Ectodermal cell (in vitro differentiated cells): ENCODE measurements at regions not wholly inside any gene's neighbourhood (a gene's known extent, or its start where the extent isn't known, plus 50 kb on each side); places are given as distances from the start of the nearest gene placed in this dataset.

Experiments
- H3K27ac ChIP-seq: 2 replicates; pipeline ENCODE4 v1.7.0; 2013; ENCODE audit warnings: mild to moderate bottlenecking, low read depth, low read length; ENCODE audit not compliant: insufficient read depth, poor library complexity, severe bottlenecking
- H3K27me3 ChIP-seq: 2 replicates; pipeline ENCODE4 v1.7.0; 2013; ENCODE audit warnings: mild to moderate bottlenecking, low read length; ENCODE audit not compliant: insufficient read depth, control insufficient read depth, poor library complexity, severe bottlenecking
- H3K36me3 ChIP-seq: one replicate; pipeline ENCODE4 v1.7.0; 2013; ENCODE audit warnings: low read length; ENCODE audit not compliant: control insufficient read depth, insufficient read depth
- H3K4me1 ChIP-seq: one replicate; pipeline ENCODE4 v1.7.0; 2013; ENCODE audit warnings: low read length; ENCODE audit not compliant: control insufficient read depth, insufficient read depth
- H3K4me3 ChIP-seq: 2 replicates; pipeline ENCODE4 v1.7.0; 2013; ENCODE audit warnings: low read depth, low read length, control low read depth; ENCODE audit not compliant: insufficient read depth
- H3K9me3 ChIP-seq: 2 replicates; pipeline ENCODE4 v1.7.0; 2013; ENCODE audit warnings: mild to moderate bottlenecking, low read length, moderate library complexity; ENCODE audit not compliant: control insufficient read depth
- WGBS, 2 experiments: methylation state at CpG; one replicate each; pipeline ENCODE4 v1.1.7; 2013; ENCODE audit warnings: missing lambda C conversion rate in 2 of 2; 5-methylcytosine and 5-hydroxymethylcytosine counted together

- H3K4me1 ChIP-seq, result no peaks in the 10 kb centered on the region
- H3K9me3 ChIP-seq, result no peaks in the 10 kb centered on the region
- no peaks in the 10 kb centered on the region for H3K36me3 ChIP-seq
- WGBS, 2 experiments, result 86 to 90% methylated on average over 4 to 6 of the region's 10 CpGs
- H3K4me3 ChIP-seq, result no peak overlapping the region
- H3K27me3 ChIP-seq, result no peaks in the 10 kb centered on the region
- no peak overlapping the region for H3K27ac ChIP-seq
Measured at GRCh38 chr11:45541693-45542434, 123.6 kb downstream of the CHST1 start.

GRCh38 chr11:45538939-45539338, 126.5 kb downstream of the CHST1 start:
- peaks cover 3% of the 10 kb centered on the region for H3K4me1 ChIP-seq
- H3K36me3 ChIP-seq, result no peaks in the 10 kb centered on the region
- H3K27me3 ChIP-seq, result no peaks in the 10 kb centered on the region
- no peak overlapping the region for H3K27ac ChIP-seq
- no peak overlapping the region for H3K4me3 ChIP-seq
- no peaks in the 10 kb centered on the region for H3K9me3 ChIP-seq
- WGBS, 2 experiments, result 88 to 91% methylated on average over 2 of the region's 2 CpGs

GRCh38 chr11:45538363-45538762, 127.1 kb downstream of the CHST1 start:
- Histone ChIP-seq H3K4me3 (no peak overlapping the region), H3K4me1 (peaks cover 3% of the 10 kb centered on the region), H3K9me3 (no peaks in the 10 kb centered on the region), H3K27me3 (no peaks in the 10 kb centered on the region), H3K36me3 (no peaks in the 10 kb centered on the region), H3K27ac (no peak overlapping the region)
- 87 to 89% methylated on average over 12 of the region's 12 CpGs for WGBS, 2 experiments

- Histone ChIP-seq H3K4me3 (no peak overlapping the region), H3K4me1 (peaks cover 3% of the 10 kb centered on the region), H3K36me3 (no peaks in the 10 kb centered on the region), H3K9me3 (no peaks in the 10 kb centered on the region), H3K27me3 (no peaks in the 10 kb centered on the region), H3K27ac (no peak overlapping the region)
- 83 to 90% methylated on average over 3 of the region's 3 CpGs for WGBS, 2 experiments
Measured at GRCh38 chr11:45537614-45538013, 127.8 kb downstream of the CHST1 start.

DNA sequence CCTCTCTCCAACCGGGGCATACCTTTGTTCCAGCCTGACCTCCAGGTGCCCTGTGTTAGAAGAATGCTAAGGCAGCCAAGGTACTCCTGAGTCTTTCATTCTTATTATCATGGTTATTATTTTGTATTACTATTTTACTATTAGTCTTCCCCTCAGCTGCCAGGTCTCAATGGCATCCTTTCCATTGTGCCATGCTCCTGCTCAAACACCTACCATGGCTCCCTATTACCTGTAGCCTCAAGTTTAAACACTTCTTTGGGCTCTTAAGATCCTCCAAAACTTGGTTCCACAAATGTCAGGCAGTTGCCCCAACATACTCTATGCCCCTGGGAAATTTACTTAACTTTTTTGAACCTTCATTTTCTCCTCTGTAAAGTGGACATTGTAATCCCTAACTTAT, 130.4 kb downstream of the CHST1 start:
- Histone ChIP-seq H3K4me1 (peaks cover 3% of the 10 kb centered on the region), H3K36me3 (no peaks in the 10 kb centered on the region), H3K27ac (no peak overlapping the region), H3K4me3 (no peak overlapping the region), H3K9me3 (no peaks in the 10 kb centered on the region), H3K27me3 (no peaks in the 10 kb centered on the region)
- WGBS, 2 experiments, result 81 to 89% methylated on average over 1 of the region's 1 CpG

GRCh38 chr11:45534132-45534531, 131.3 kb downstream of the CHST1 start:
- no peaks in the 10 kb centered on the region for H3K27me3 ChIP-seq
- 85 to 90% methylated on average over 5 of the region's 5 CpGs for WGBS, 2 experiments
- H3K36me3 ChIP-seq, result no peaks in the 10 kb centered on the region
- no peaks in the 10 kb centered on the region for H3K9me3 ChIP-seq
- H3K4me1 ChIP-seq, result peaks cover 3% of the 10 kb centered on the region
- H3K27ac ChIP-seq, result no peak overlapping the region
- H3K4me3 ChIP-seq, result no peak overlapping the region

DNA sequence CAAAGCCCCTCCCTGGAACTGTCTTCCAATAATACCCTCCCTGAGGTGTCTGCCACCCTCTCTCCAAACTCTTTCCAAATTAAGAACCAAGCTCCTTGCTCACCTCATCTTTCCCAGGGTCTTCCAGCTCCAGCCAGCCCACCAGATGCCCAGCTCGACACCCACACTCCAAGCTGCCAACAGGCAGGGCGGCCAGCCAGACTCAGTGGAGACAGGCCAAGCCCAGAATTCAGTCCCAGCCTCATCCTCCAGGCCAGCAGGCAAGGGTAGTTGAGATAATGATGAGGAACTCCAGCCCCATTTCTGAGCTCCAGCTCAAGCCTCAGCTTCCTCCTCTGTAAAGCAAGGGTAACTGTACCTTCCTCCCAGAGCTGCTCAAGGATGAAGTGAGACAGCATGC, 132.9 kb downstream of the CHST1 start:
- H3K9me3 ChIP-seq, result no peaks in the 10 kb centered on the region
- 98 to 100% methylated on average over 2 of the region's 2 CpGs for WGBS, 2 experiments
- no peaks in the 10 kb centered on the region for H3K36me3 ChIP-seq
- no peak overlapping the region for H3K4me3 ChIP-seq
- H3K27me3 ChIP-seq, result no peaks in the 10 kb centered on the region
- peaks cover 3% of the 10 kb centered on the region for H3K4me1 ChIP-seq
- H3K27ac ChIP-seq, result no peak overlapping the region

DNA sequence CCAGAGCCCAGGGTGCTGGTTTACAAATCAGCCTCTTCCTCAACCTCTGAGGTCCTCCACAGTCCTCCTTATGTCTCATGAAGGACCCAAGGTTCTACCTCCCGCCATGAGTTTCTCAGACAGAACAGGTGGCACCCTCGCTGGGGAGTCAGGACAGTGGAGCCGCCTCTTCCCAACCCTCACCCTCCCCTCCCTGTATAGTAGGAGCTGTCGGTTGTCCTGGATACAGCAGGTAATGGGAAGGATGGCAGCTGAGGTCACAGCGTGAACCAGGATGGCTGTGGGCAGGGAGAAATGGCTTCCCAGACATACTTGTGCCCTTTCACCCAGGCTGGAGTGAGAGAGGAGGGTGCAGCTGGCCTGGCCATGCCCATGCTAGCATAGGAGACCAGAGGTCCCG, 134.6 kb downstream of the CHST1 start:
- no peak overlapping the region for H3K4me3 ChIP-seq
- H3K27ac ChIP-seq, result no peak overlapping the region
- H3K9me3 ChIP-seq, result no peaks in the 10 kb centered on the region
- H3K27me3 ChIP-seq, result no peaks in the 10 kb centered on the region
- H3K36me3 ChIP-seq, result no peaks in the 10 kb centered on the region
- peaks cover 3% of the 10 kb centered on the region for H3K4me1 ChIP-seq
- 90 to 95% methylated on average over 4 to 6 of the region's 6 CpGs for WGBS, 2 experiments

DNA sequence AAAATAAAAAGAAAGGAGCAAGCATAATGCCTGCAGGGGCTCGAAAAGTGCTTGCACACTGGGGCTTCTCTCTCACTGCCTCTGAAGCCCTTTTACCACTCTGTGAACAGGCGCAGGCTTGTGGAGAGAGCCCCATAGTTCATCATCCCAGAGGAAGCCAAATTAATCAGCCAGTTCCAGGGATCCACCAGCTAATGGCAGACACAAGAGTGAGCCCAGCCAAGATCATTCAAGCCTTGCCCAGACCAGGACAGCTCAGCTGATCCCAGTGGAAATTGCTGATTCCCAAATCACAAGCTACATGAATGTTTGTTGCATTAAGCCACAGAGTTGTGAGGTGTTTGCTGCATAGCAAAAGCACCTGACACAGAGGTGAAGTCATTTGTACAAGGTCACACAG, 135.3 kb downstream of the CHST1 start:
- Histone ChIP-seq H3K4me3 (no peak overlapping the region), H3K4me1 (no peaks in the 10 kb centered on the region), H3K27me3 (no peaks in the 10 kb centered on the region), H3K9me3 (no peaks in the 10 kb centered on the region), H3K27ac (no peak overlapping the region), H3K36me3 (no peaks in the 10 kb centered on the region)
- 92 to 93% methylated on average over 2 of the region's 2 CpGs for WGBS, 2 experiments

DNA sequence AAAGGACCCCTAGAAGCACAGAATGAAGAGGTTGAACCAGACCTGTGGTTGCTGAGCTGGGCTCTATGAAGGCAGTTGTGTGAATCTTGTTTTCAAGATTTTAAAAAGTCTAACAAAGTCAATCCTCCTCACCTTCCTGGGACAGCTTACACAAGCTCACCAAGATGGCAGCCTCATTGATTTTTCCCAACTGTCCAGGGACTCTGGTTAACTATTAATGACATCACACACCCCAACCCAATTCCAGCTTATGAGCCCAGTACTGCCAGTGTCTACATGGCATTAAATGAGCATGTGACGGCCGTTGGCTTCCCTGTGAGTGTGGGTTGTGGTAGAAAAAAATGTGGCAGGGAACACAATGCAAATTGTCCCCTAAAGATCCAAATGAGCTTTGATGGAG, 137.0 kb downstream of the CHST1 start:
- H3K27me3 ChIP-seq, result no peaks in the 10 kb centered on the region
- H3K9me3 ChIP-seq, result no peaks in the 10 kb centered on the region
- H3K36me3 ChIP-seq, result no peaks in the 10 kb centered on the region
- H3K4me1 ChIP-seq, result no peaks in the 10 kb centered on the region
- 85 to 96% methylated on average over 2 of the region's 2 CpGs for WGBS, 2 experiments
- H3K27ac ChIP-seq, result no peak overlapping the region
- H3K4me3 ChIP-seq, result no peak overlapping the region

DNA sequence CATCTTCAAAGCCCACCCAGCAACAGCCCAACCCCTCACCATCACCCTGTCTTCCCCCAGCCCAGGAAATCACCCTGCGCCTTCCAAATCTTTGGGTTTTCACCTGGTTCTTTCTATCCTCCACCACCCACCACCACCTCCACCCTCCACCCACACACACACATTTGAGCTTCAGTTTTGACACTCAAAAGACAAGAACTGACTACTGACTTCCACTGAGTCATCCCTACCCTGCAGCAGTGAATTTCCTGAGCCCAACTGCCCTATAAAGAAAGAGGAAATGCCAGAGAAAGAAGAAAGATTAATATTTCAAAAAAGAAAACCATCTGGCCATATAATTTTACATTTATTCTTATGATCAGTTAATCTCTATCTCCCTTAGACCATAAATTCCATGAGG, 137.5 kb downstream of the CHST1 start:
- no peak overlapping the region for H3K4me3 ChIP-seq
- no peaks in the 10 kb centered on the region for H3K9me3 ChIP-seq
- no peaks in the 10 kb centered on the region for H3K36me3 ChIP-seq
- H3K27me3 ChIP-seq, result no peaks in the 10 kb centered on the region
- WGBS, 2 experiments, result 93 to 100% methylated on average over 1 of the region's 1 CpG
- no peak overlapping the region for H3K27ac ChIP-seq
- H3K4me1 ChIP-seq, result no peaks in the 10 kb centered on the region
